OCI-LY7 (cell line): ENCODE measurements at regions not wholly inside any gene's neighbourhood (a gene's known extent, or its start where the extent isn't known, plus 50 kb on each side); places are given as distances from the start of the nearest gene placed in this dataset.

Source experiments
- BruUV-seq: library from RNA; stranded (reverse); fragments of 400-500 nt; replicated peaks from 2 replicates; lab custom pipeline; 2021; lab: Mats Ljungman, UMichigan
- CTCF ChIA-PET: fragments of 300-600 bp; sonication (Branson Sonifier 250); formaldehyde crosslinking; loops from one replicate; lab custom pipeline; 2022; ENCODE audit warnings: antibody characterized with exemption; ENCODE audit not compliant: unreplicated experiment; lab: Charles Lee
- POLR2A ChIA-PET: fragments of 300-600 bp; sonication (Branson Sonifier 250); formaldehyde crosslinking; loops from one replicate; lab custom pipeline; 2022; ENCODE audit warnings: antibody characterized with exemption; lab: Charles Lee
- DNase-seq: peaks from one replicate; pipeline ENCODE4 v3.0.0-alpha.2; 2015; ENCODE audit warnings: low spot score
- H2AFZ ChIP-seq: fragments of 200-600 bp; sonication (generic), shearing (Covaris generic); 2 replicates; pipeline ENCODE4 v1.6.1; 2014; ENCODE audit warnings: mild to moderate bottlenecking, antibody characterized with exemption, low read length, moderate library complexity
- H3K27ac ChIP-seq: fragments of 200-600 bp; sonication (generic); 2 replicates; pipeline ENCODE4 v1.5.1; 2014; ENCODE audit warnings: mixed run types, low read depth, mild to moderate bottlenecking, moderate library complexity, low read length, inconsistent platforms; ENCODE audit not compliant: poor library complexity, severe bottlenecking
- H3K36me3 ChIP-seq: fragments of 200-600 bp; sonication (generic); 2 replicates; pipeline ENCODE4 v1.6.1; 2014; ENCODE audit warnings: mild to moderate bottlenecking, antibody characterized with exemption, low read length, moderate library complexity, mixed read lengths; ENCODE audit not compliant: insufficient read depth
- H3K4me1 ChIP-seq: fragments of 200-600 bp; sonication (generic); 2 replicates; pipeline ENCODE4 v1.5.1; 2014; ENCODE audit warnings: mild to moderate bottlenecking, low read length; ENCODE audit not compliant: insufficient read depth, poor library complexity, severe bottlenecking
- H3K4me2 ChIP-seq: fragments of 200-600 bp; sonication (generic); 2 replicates; pipeline ENCODE4 v1.6.1; 2014; ENCODE audit warnings: mild to moderate bottlenecking, low read length
- H3K4me3 ChIP-seq: fragments of 200-600 bp; sonication (generic); 2 replicates; pipeline ENCODE4 v1.5.1; 2014; ENCODE audit warnings: mild to moderate bottlenecking, low read depth, low read length; ENCODE audit not compliant: poor library complexity, severe bottlenecking
- H3K79me2 ChIP-seq: fragments of 200-600 bp; sonication (generic); 2 replicates; pipeline ENCODE4 v1.6.1; 2016; ENCODE audit warnings: low read depth, mild to moderate bottlenecking, low read length, moderate library complexity, mixed read lengths; ENCODE audit not compliant: insufficient read depth
- H3K9me2 ChIP-seq: fragments of 200-600 bp; sonication (generic); 2 replicates; pipeline ENCODE4 v1.6.1; 2016; ENCODE audit warnings: mild to moderate bottlenecking, low read length, mixed read lengths; ENCODE audit not compliant: insufficient read depth
- H3K9me3 ChIP-seq: fragments of 200-600 bp; sonication (generic); 2 replicates; pipeline ENCODE4 v1.6.1; 2014; ENCODE audit warnings: mild to moderate bottlenecking, mixed run types, low read length, mixed read lengths
- H4K20me1 ChIP-seq: fragments of 200-600 bp; sonication (generic); 2 replicates; pipeline ENCODE4 v1.6.1; 2014; ENCODE audit warnings: mild to moderate bottlenecking, antibody characterized with exemption, low read length, moderate library complexity, mixed read lengths; ENCODE audit not compliant: insufficient read depth
- CTCF ChIP-seq: fragments of 200-600 bp; sonication (generic); conservative IDR thresholded peaks from 2 replicates; pipeline ENCODE4 v1.5.1; 2014; ENCODE audit warnings: mild to moderate bottlenecking, antibody characterized with exemption, low read length, moderate library complexity, mixed read lengths
- EZH2phosphoT487 ChIP-seq: fragments of 200-600 bp; sonication (generic); IDR thresholded peaks from 2 replicates; pipeline ENCODE4 v1.6.1; 2018; ENCODE audit warnings: low read depth, borderline replicate concordance, mild to moderate bottlenecking, mixed run types, antibody characterized with exemption, low read length, moderate library complexity, mixed read lengths
- intact Hi-C: fragments of 100-400 bp; cut with micrococcal nuclease; formaldehyde crosslinking; loops from one replicate; pipeline ENCODE4 v1.10.0; 2022; ENCODE audit not compliant: unreplicated experiment

DNA sequence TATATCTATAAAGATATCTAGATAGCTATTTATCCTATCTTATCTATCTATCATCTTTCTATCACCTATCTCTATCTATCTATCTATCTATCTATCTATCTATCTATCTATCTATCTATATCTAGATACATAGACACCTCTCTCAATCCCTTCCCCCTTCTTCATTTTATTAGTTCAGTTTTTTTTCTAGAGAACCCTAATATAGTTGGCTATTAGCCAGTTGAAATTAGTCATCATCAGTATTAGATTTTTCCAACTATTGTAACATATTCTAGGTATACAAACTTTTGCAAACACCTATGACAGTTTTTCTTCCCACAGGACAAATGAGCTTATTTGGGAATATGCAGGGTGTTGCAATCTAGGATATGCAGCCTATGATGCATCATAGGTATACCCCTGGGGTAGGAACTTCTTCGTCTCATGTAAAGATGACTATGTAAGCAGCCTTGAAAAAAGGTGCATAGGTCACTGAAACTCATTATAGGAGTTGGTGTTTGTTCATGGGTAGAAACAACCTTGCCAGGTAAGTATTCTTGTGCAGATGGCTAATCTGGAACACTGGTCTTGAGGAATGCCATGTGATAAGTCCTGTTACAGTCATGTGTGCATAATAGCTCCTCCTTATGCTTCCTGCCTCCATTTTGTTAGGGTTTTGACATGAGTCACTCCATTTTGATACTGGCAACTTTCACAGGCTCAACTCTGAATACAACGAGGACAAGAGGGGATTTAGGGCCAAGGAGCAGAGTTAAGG, 160.7 kb upstream of the ZSWIM2 start:
- Histone ChIP-seq H3K9me2 (no peaks in the 10 kb centered on the region), H3K4me1 (no peaks in the 10 kb centered on the region), H3K4me2 (no peak overlapping the region), H3K36me3 (no peaks in the 10 kb centered on the region), H3K79me2 (no peaks in the 10 kb centered on the region), H3K4me3 (no peak overlapping the region), H4K20me1 (no peaks in the 10 kb centered on the region), H2AFZ (no peak overlapping the region), H3K9me3 (no peaks in the 10 kb centered on the region), H3K27ac (no peak overlapping the region)
- TF ChIP-seq CTCF (no peak), EZH2phosphoT487 (no peak)
- CTCF ChIA-PET = no interaction called here
- POLR2A ChIA-PET = no interaction called here
- intact Hi-C loops = no loop called here
- DNase-seq = no peak
- BruUV-seq = no TSS peak

GRCh38 chr2:187008111-187008510, 159.1 kb upstream of the ZSWIM2 start:
- intact Hi-C loops = no loop called here
- Histone ChIP-seq H2AFZ (no peak overlapping the region), H3K36me3 (no peaks in the 10 kb centered on the region), H3K27ac (no peak overlapping the region), H3K4me2 (no peak overlapping the region), H3K9me3 (no peaks in the 10 kb centered on the region), H3K4me1 (no peaks in the 10 kb centered on the region), H3K9me2 (no peaks in the 10 kb centered on the region), H3K79me2 (no peaks in the 10 kb centered on the region), H3K4me3 (no peak overlapping the region), H4K20me1 (no peaks in the 10 kb centered on the region)
- ChIA-PET POLR2A (no interaction called here), CTCF (no interaction called here)
- TF ChIP-seq CTCF (no peak), EZH2phosphoT487 (no peak)
- no peak for DNase-seq
- no TSS peak for BruUV-seq

DNA sequence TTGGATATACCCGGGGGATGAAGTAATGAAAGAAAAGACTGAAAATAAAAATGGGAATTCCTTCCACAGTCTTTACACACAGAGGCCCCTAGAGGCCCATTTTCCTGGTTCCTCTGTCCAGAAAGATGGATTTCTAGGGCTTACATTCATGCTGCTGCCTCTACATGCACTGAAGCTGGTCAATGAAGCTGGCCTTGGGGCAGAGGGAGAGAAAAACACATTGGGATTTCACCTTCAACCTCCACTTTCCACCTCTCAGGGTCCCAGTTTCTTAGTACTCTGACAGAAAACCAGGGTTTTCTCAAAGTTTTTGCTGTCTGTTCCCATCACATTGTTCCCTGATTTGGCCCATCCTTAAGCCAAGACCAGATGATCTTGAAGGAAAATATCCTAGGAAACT, 154.6 kb upstream of the ZSWIM2 start:
- Histone ChIP-seq H3K79me2 (no peaks in the 10 kb centered on the region), H2AFZ (no peak overlapping the region), H3K4me1 (no peaks in the 10 kb centered on the region), H4K20me1 (no peaks in the 10 kb centered on the region), H3K9me3 (no peaks in the 10 kb centered on the region), H3K36me3 (no peaks in the 10 kb centered on the region), H3K4me2 (no peak overlapping the region), H3K4me3 (no peak overlapping the region), H3K9me2 (no peaks in the 10 kb centered on the region), H3K27ac (no peak overlapping the region)
- intact Hi-C loops = no loop called here
- ChIA-PET POLR2A (no interaction called here), CTCF (no interaction called here)
- no TSS peak for BruUV-seq
- TF ChIP-seq CTCF (no peak), EZH2phosphoT487 (no peak)
- DNase-seq = no peak
